ENCODE measurements at regions not wholly inside any gene's neighbourhood (a gene's known extent, or its start where the extent isn't known, plus 50 kb on each side); places are given as distances from the start of the nearest gene placed in this dataset.

- Histone ChIP-seq H2AFZ (ENCODE audit: low read length) (no peak overlapping the region), H3K9me2 (ENCODE audit: insufficient read depth, low read length) (no peaks in the 10 kb centered on the region), H3K9me3 (ENCODE audit: low read length) (no peaks in the 10 kb centered on the region), H4K20me1 (ENCODE audit: insufficient read depth, low read length) (no peaks in the 10 kb centered on the region), H3K79me2 (ENCODE audit: insufficient read depth, low read depth, low read length) (no peaks in the 10 kb centered on the region), H3K4me1 (ENCODE audit: insufficient read depth, low read length, poor library complexity, severe bottlenecking) (peaks cover 33% of the 10 kb centered on the region), H3K36me3 (ENCODE audit: insufficient read depth, low read length) (no peaks in the 10 kb centered on the region), H3K4me3 (ENCODE audit: low read depth, low read length, poor library complexity, severe bottlenecking) (no peak overlapping the region), H3K27ac (ENCODE audit: low read depth, low read length, poor library complexity, severe bottlenecking) (no peak overlapping the region), H3K4me2 (ENCODE audit: low read length) (no peak overlapping the region)
- ChIA-PET POLR2A (no interaction called here), CTCF (ENCODE audit: unreplicated experiment) (no interaction called here)
- no peak for TF ChIP-seq EZH2phosphoT487 (IDR thresholded peaks at IDR 0.05; ENCODE audit: borderline replicate concordance, low read depth, low read length)
- TF ChIP-seq CTCF (conservative IDR thresholded peaks at IDR 0.05; ENCODE audit: low read length): no peak
- intact Hi-C loops (cut with micrococcal nuclease; ENCODE audit: unreplicated experiment): no loop called here
- DNase-seq (ENCODE audit: low spot score): no peak
- BruUV-seq (replicated peaks): no TSS peak
These were observed 166.3 kb upstream of the SKOR2 start for GRCh38 chr18:47417807-47418206.

DNA sequence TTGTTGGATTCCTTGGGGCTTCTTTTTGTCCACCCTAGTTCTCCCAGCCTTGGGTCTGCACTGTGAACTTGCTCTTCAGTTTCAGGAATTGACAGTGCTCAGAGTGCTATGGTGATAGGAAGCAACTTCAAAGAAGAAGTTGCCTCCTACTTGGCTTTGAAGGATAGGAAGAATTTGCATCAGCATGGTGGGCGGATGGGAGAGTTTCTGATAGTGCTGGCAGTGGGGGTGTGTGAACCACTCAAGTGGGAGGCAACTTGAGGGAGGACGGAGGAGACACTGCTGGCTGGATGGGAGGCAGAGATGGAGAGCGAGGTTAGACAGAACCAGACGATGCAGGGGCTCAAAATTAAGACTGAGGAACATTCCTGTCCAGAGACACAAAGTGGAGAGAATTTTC lies 164.4 kb upstream of the SKOR2 start:
- Histone ChIP-seq H4K20me1 (ENCODE audit: insufficient read depth, low read length) (no peaks in the 10 kb centered on the region), H3K9me2 (ENCODE audit: insufficient read depth, low read length) (no peaks in the 10 kb centered on the region), H3K79me2 (ENCODE audit: insufficient read depth, low read depth, low read length) (no peaks in the 10 kb centered on the region), H3K4me1 (ENCODE audit: insufficient read depth, low read length, poor library complexity, severe bottlenecking) (peaks cover 24% of the 10 kb centered on the region), H3K9me3 (ENCODE audit: low read length) (no peaks in the 10 kb centered on the region), H2AFZ (ENCODE audit: low read length) (no peak overlapping the region), H3K27ac (ENCODE audit: low read depth, low read length, poor library complexity, severe bottlenecking) (no peak overlapping the region), H3K4me3 (ENCODE audit: low read depth, low read length, poor library complexity, severe bottlenecking) (no peak overlapping the region), H3K4me2 (ENCODE audit: low read length) (no peak overlapping the region), H3K36me3 (ENCODE audit: insufficient read depth, low read length) (no peaks in the 10 kb centered on the region)
- intact Hi-C loops (cut with micrococcal nuclease; ENCODE audit: unreplicated experiment): no loop called here
- no peak for DNase-seq (ENCODE audit: low spot score)
- ChIA-PET CTCF (ENCODE audit: unreplicated experiment) (no interaction called here), POLR2A (no interaction called here)
- no peak for TF ChIP-seq CTCF (conservative IDR thresholded peaks at IDR 0.05; ENCODE audit: low read length)
- TF ChIP-seq EZH2phosphoT487 (IDR thresholded peaks at IDR 0.05; ENCODE audit: borderline replicate concordance, low read depth, low read length): no peak
- BruUV-seq (replicated peaks): no TSS peak

- TF ChIP-seq EZH2phosphoT487 (IDR thresholded peaks at IDR 0.05; ENCODE audit: borderline replicate concordance, low read depth, low read length) (no peak), CTCF (conservative IDR thresholded peaks at IDR 0.05; ENCODE audit: low read length) (no peak)
- no peak for DNase-seq (ENCODE audit: low spot score)
- H3K4me1 ChIP-seq (ENCODE audit: insufficient read depth, low read length, poor library complexity, severe bottlenecking): peaks cover 4% of the 10 kb centered on the region
- H3K4me2 ChIP-seq (ENCODE audit: low read length): no peak overlapping the region
- no peaks in the 10 kb centered on the region for H3K9me3 ChIP-seq (ENCODE audit: low read length)
- H3K4me3 ChIP-seq (ENCODE audit: low read depth, low read length, poor library complexity, severe bottlenecking): no peak overlapping the region
- H3K9me2 ChIP-seq (ENCODE audit: insufficient read depth, low read length): no peaks in the 10 kb centered on the region
- no TSS peak for BruUV-seq (replicated peaks)
- POLR2A ChIA-PET: no interaction called here
- H2AFZ ChIP-seq (ENCODE audit: low read length): no peak overlapping the region
- no peaks in the 10 kb centered on the region for H4K20me1 ChIP-seq (ENCODE audit: insufficient read depth, low read length)
- no peaks in the 10 kb centered on the region for H3K36me3 ChIP-seq (ENCODE audit: insufficient read depth, low read length)
- no peaks in the 10 kb centered on the region for H3K79me2 ChIP-seq (ENCODE audit: insufficient read depth, low read depth, low read length)
- no peak overlapping the region for H3K27ac ChIP-seq (ENCODE audit: low read depth, low read length, poor library complexity, severe bottlenecking)
- CTCF ChIA-PET (ENCODE audit: unreplicated experiment): no interaction called here
- intact Hi-C loops (cut with micrococcal nuclease; ENCODE audit: unreplicated experiment): no loop called here
These were observed 161.9 kb upstream of the SKOR2 start for GRCh38 chr18:47413327-47413726.
